K562 (cell line): ENCODE measurements at regions not wholly inside any gene's neighbourhood (a gene's known extent, or its start where the extent isn't known, plus 50 kb on each side); places are given as distances from the start of the nearest gene placed in this dataset.

ENCODE experiments used
- ATAC-seq: fragments of 200-7000 bp; cut with Tn5 transposase; 3 replicates; pipeline ENCODE4 v1.9.1; 2020; ENCODE audit warnings: moderate library complexity
- BruUV-seq: library from RNA; stranded (reverse); fragments of 400-500 nt; replicated peaks from 2 replicates; lab custom pipeline; 2021; lab: Mats Ljungman, UMichigan
- CTCF ChIA-PET: fragments of 300-600 bp; formaldehyde crosslinking; extraction: SDS; loops from one replicate; lab custom pipeline; 2021; ENCODE audit warnings: low intra/inter-chr PET ratio; lab: Yijun Ruan, JAX
- POLR2A ChIA-PET: fragments of 300-600, 350-650 bp; sonication (Branson Sonifier 250); formaldehyde crosslinking; extraction: SDS; loops from one replicate; lab custom pipeline; 2021; ENCODE audit warnings: antibody characterized with exemption, inconsistent platforms; lab: Yijun Ruan, JAX
- DNase-seq, 4 experiments: peaks; one replicate each; pipeline versions ENCODE4 v3.0.0 to v3.0.0-alpha.2; 2011 to 2018; ENCODE audit warnings: low spot score in 3 of 4, mixed read lengths in 3 of 4; ENCODE audit errors: extremely low read depth in 1 of 4
- FAIRE-seq: peaks from 2 replicates; lab custom pipeline; 2011; peaks lifted over from hg19 to GRCh38; lab: Jason Lieb, UNC
- H2AFZ ChIP-seq: 2 replicates; pipeline ENCODE4 v1.6.0; 2011; ENCODE audit warnings: low read depth, low read length, control low read depth, inconsistent platforms
- H3K27ac ChIP-seq: fragments of 200-600 bp; 3 replicates; pipeline ENCODE4 v1.8.0; 2011; ENCODE audit warnings: low read depth, mild to moderate bottlenecking, control low read depth, inconsistent platforms, low read length, moderate library complexity, mixed read lengths; ENCODE audit errors: extremely low read depth
- H3K27me3 ChIP-seq, 2 experiments: fragments of 300-600 bp in 1 of 2; 2 replicates in 1 of 2; 3 replicates in 1 of 2; pipeline versions ENCODE4 v1.6.0 to v1.8.0; 2011; ENCODE audit warnings: inconsistent platforms in 2 of 2, low read length in 2 of 2, mild to moderate bottlenecking in 1 of 2, mixed read lengths in 1 of 2, moderate library complexity in 1 of 2; ENCODE audit not compliant: control insufficient read depth in 2 of 2, insufficient read depth in 2 of 2
- H3K36me3 ChIP-seq: fragments of 300-600 bp; 3 replicates; pipeline ENCODE4 v1.8.0; 2011; ENCODE audit warnings: mild to moderate bottlenecking, low read length, inconsistent platforms; ENCODE audit not compliant: control insufficient read depth, insufficient read depth
- H3K4me1 ChIP-seq, 2 experiments: fragments of 200-600 bp in 1 of 2; replicated peaks in 1 of 2; 2 replicates in 1 of 2; 3 replicates in 1 of 2; pipeline versions ENCODE4 v1.5.1 to v1.8.0; 2011; ENCODE audit warnings: inconsistent platforms in 2 of 2, low read length in 2 of 2, mild to moderate bottlenecking in 1 of 2, mixed read lengths in 1 of 2, moderate library complexity in 1 of 2; ENCODE audit not compliant: control insufficient read depth in 2 of 2, insufficient read depth in 2 of 2
- H3K4me2 ChIP-seq: 2 replicates; pipeline ENCODE4 v1.6.1; 2011; ENCODE audit warnings: low read length, control low read depth, inconsistent platforms, mixed read lengths; ENCODE audit not compliant: insufficient read depth
- H3K4me3 ChIP-seq: fragments of 200-600 bp; sonication (generic), shearing (Covaris generic); 2 replicates; pipeline ENCODE4 v1.5.1; 2016; ENCODE audit warnings: control low read depth, inconsistent platforms
- H3K79me2 ChIP-seq: fragments of 200-600 bp; 3 replicates; pipeline ENCODE4 v1.8.0; 2011; ENCODE audit warnings: low read length, inconsistent platforms; ENCODE audit not compliant: control insufficient read depth, insufficient read depth
- H3K9ac ChIP-seq, 2 experiments: 2 replicates each; pipeline versions ENCODE4 v1.6.0 to v1.6.1; 2011; ENCODE audit warnings: low read depth in 2 of 2, low read length in 2 of 2, control low read depth in 1 of 2, inconsistent platforms in 1 of 2, mild to moderate bottlenecking in 1 of 2, mixed read lengths in 1 of 2; ENCODE audit not compliant: insufficient read depth in 1 of 2
- H3K9me1 ChIP-seq: one replicate; pipeline ENCODE4 v1.6.0; 2011; ENCODE audit warnings: inconsistent platforms, mild to moderate bottlenecking, low read length, moderate library complexity; ENCODE audit not compliant: control insufficient read depth, insufficient read depth
- H3K9me3 ChIP-seq: replicated peaks from 2 replicates; pipeline ENCODE4 v1.5.1; 2011; ENCODE audit warnings: low read depth, low read length, inconsistent platforms; ENCODE audit not compliant: control insufficient read depth, insufficient read depth
- H4K20me1 ChIP-seq: replicated peaks from 2 replicates; pipeline ENCODE4 v1.6.1; 2011; ENCODE audit warnings: low read length, inconsistent platforms, mixed read lengths; ENCODE audit not compliant: control insufficient read depth, insufficient read depth
- CCAR2 ChIP-seq: fragments of 200-400 bp; formaldehyde crosslinking; IDR thresholded peaks from 2 replicates; pipeline ENCODE4 v1.6.1; 2017; ENCODE audit warnings: mild to moderate bottlenecking, low read depth, low read length
- FIP1L1 ChIP-seq: fragments of 200-400 bp; formaldehyde crosslinking; IDR thresholded peaks from 2 replicates; pipeline ENCODE4 v1.6.1; 2018; ENCODE audit warnings: mild to moderate bottlenecking, low read depth, low read length; ENCODE audit not compliant: poor library complexity, severe bottlenecking
- GATAD2A ChIP-seq: fragments of 450-650 bp; IDR thresholded peaks from 2 replicates; pipeline ENCODE4 v1.6.1; 2017
- KAT7 ChIP-seq: sonication (generic); formaldehyde crosslinking; IDR thresholded peaks from 2 replicates; pipeline ENCODE4 v1.8.0; 2022; ENCODE audit warnings: missing genetic modification reagents, mild to moderate bottlenecking, borderline replicate concordance
- MAZ ChIP-seq, 2 experiments: fragments of 450-650 bp in 1 of 2; sonication (generic) in 1 of 2; formaldehyde crosslinking; IDR thresholded peaks in 1 of 2; conservative IDR thresholded peaks in 1 of 2; 2 replicates each; pipeline versions ENCODE4 v1.4.0 to v1.5.0; 2020; ENCODE audit warnings: mild to moderate bottlenecking in 1 of 2, missing genetic modification reagents in 1 of 2
- MED1 ChIP-seq: sonication (generic); formaldehyde crosslinking; IDR thresholded peaks from 2 replicates; pipeline ENCODE4 v1.8.1; 2023; ENCODE audit warnings: missing genetic modification reagents, borderline replicate concordance
- MTF1 ChIP-seq: fragments of 250-450 bp; sonication (Bioruptor Pico); IDR thresholded peaks from 2 replicates; pipeline ENCODE4 v1.9.0; 2021; ENCODE audit warnings: moderate library complexity, mild to moderate bottlenecking, inconsistent platforms, borderline replicate concordance
- PHF20 ChIP-seq: fragments of 450-650 bp; IDR thresholded peaks from 2 replicates; pipeline ENCODE4 v1.6.1; 2018; ENCODE audit not compliant: partially characterized antibody
- POU5F1 ChIP-seq: fragments of 150-350 bp; IDR thresholded peaks from 2 replicates; pipeline ENCODE4 v1.6.1; 2014; ENCODE audit warnings: borderline replicate concordance, low read length, low read depth, mild to moderate bottlenecking; ENCODE audit not compliant: partially characterized antibody
- RBM22 ChIP-seq: fragments of 200-400 bp; formaldehyde crosslinking; IDR thresholded peaks from 2 replicates; pipeline ENCODE4 v1.6.1; 2018; ENCODE audit warnings: low read length, low read depth; ENCODE audit not compliant: poor library complexity, severe bottlenecking
- SP1 ChIP-seq: sonication (generic); formaldehyde crosslinking; IDR thresholded peaks from 2 replicates; pipeline ENCODE4 v1.8.1; 2022; ENCODE audit warnings: mild to moderate bottlenecking, missing genetic modification reagents
- SRF ChIP-seq, 2 experiments: fragments of 250-450, 450-650 bp in 1 of 2; sonication (Bioruptor Pico) in 1 of 2; sonication (generic) in 1 of 2; formaldehyde crosslinking; IDR thresholded peaks; 2 replicates each; pipeline versions ENCODE4 v1.5.0 to v1.5.1; 2020 to 2022; ENCODE audit warnings: mild to moderate bottlenecking in 1 of 2, missing genetic modification reagents in 1 of 2
- TEAD1 ChIP-seq, 2 experiments: fragments of 450-650 bp in 1 of 2; sonication (generic) in 1 of 2; formaldehyde crosslinking; IDR thresholded peaks; 2 replicates each; pipeline versions ENCODE4 v1.4.0 to v1.8.0; 2020 to 2022; ENCODE audit warnings: mild to moderate bottlenecking in 2 of 2, missing genetic modification reagents in 1 of 2
- THRAP3 ChIP-seq: fragments of 450-650 bp; IDR thresholded peaks from 2 replicates; pipeline ENCODE4 v1.6.1; 2016; ENCODE audit warnings: mild to moderate bottlenecking, inconsistent platforms, borderline replicate concordance
- ZFP30 ChIP-seq: fragments of 250-450 bp; sonication (Bioruptor Pico); IDR thresholded peaks from 2 replicates; pipeline ENCODE4 v1.8.0; 2022; ENCODE audit warnings: moderate library complexity, mild to moderate bottlenecking, inconsistent platforms, borderline replicate concordance
- ZNF316 ChIP-seq: fragments of 450-650 bp; IDR thresholded peaks from 2 replicates; pipeline ENCODE4 v1.6.1; 2016
- ZNF766 ChIP-seq: fragments of 200-800 bp; sonication (Bioruptor generic); conservative IDR thresholded peaks from 2 replicates; pipeline ENCODE4 v1.6.1; 2016; ENCODE audit warnings: missing genetic modification characterization, missing compliant biosample characterization
- WGBS: fragments of 100-300 bp; shearing (Covaris generic); methylation state at CpG from one replicate; pipeline ENCODE4 v1.1.6; 2016; ENCODE audit warnings: low coverage, mixed read lengths; ENCODE audit not compliant: insufficient coverage; ENCODE audit errors: missing lambda C conversion rate; 5-methylcytosine and 5-hydroxymethylcytosine counted together
- in situ Hi-C: fragments of 300-500 bp; cut with MboI; formaldehyde crosslinking; loops from 4 replicates; pipeline ENCODE4 v1.15.0; 2018; ENCODE audit warnings: inconsistent platforms, mixed read lengths
- intact Hi-C: fragments of 100-400 bp; cut with micrococcal nuclease; formaldehyde crosslinking; loops from 2 replicates; pipeline ENCODE4 v1.14.2; 2022

DNA sequence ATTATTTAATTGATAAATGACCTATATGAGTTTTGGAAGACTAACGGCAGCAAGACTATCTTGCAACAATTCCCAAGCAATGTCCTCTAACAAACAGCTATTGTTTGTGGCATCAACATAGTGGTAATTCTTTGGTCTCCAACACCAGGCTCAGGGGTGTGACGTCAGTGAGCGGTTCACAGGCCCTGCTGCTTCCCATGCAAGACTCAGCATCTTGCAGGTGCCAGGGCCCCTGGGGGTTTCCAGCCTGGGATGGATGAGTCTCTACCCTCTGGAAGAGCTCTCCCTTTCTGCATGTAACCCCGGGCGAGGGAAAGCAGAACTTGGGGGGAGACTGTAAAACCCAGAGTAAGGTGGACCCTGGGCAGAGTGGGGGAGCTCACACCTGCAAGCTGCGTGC lies 164.7 kb downstream of the ACTR3B start:
- no peaks in the 10 kb centered on the region for H3K9me3 ChIP-seq
- H3K4me2 ChIP-seq, result no peak overlapping the region
- POLR2A ChIA-PET, result interaction anchor here (0.6 kb wide), 1 partner anchor 14 kb away, joined by 4 read pairs; no protein-coding TSS in a partner anchor
- no peak overlapping the region for H3K4me3 ChIP-seq
- DNase-seq (no peak), FAIRE-seq (no peak), ATAC-seq (no peak)
- no peak for TF ChIP-seq FIP1L1
- no peak for TF ChIP-seq ZNF766 (CRISPR knock-in tag)
- no peak for TF ChIP-seq THRAP3
- no peak for TF ChIP-seq SRF (CRISPR knock-in tag; IDR thresholded peaks at IDR 0.05)
- no peak for TF ChIP-seq SP1 (CRISPR knock-in tag)
- no peak for TF ChIP-seq MAZ (CRISPR knock-in tag; conservative IDR thresholded peaks at IDR 0.05 in 1 of 2, IDR thresholded peaks at IDR 0.05 in 1 of 2)
- TF ChIP-seq TEAD1 (CRISPR knock-in tag; IDR thresholded peaks at IDR 0.05), result no peak
- no peak for TF ChIP-seq MED1 (CRISPR knock-in tag)
- no peak for TF ChIP-seq POU5F1
- no peak for TF ChIP-seq PHF20
- no peak for TF ChIP-seq ZNF316
- TF ChIP-seq ZFP30 (CRISPR knock-in tag), result no peak
- no peak for TF ChIP-seq KAT7 (CRISPR knock-in tag)
- TF ChIP-seq RBM22, result no peak
- TF ChIP-seq MTF1 (CRISPR knock-in tag), result no peak
- TF ChIP-seq CCAR2, result no peak
- TF ChIP-seq GATAD2A, result no peak
- H3K79me2 ChIP-seq, result no peaks in the 10 kb centered on the region
- under 1% methylated on average over 6 of the region's 6 CpGs for WGBS
- H3K9me1 ChIP-seq, result no peaks in the 10 kb centered on the region
- peaks cover 0 to 11% of the 10 kb centered on the region in 2 experiments; a peak in 1 of 5 replicates for H3K4me1 ChIP-seq
- H3K27me3 ChIP-seq, result peaks cover 48 to 55% of the 10 kb centered on the region in 2 experiments
- no peaks in the 10 kb centered on the region; the same call in 1 of the 2 replicates for H4K20me1 ChIP-seq
- no peak overlapping the region for H3K27ac ChIP-seq
- CTCF ChIA-PET, result no interaction called here
- no TSS peak for BruUV-seq
- H3K36me3 ChIP-seq, result no peaks in the 10 kb centered on the region
- H2AFZ ChIP-seq, result no peak overlapping the region
- no peak overlapping the region for H3K9ac ChIP-seq
- in situ Hi-C loops (no loop called here), intact Hi-C loops (no loop called here)
